Astrocyte (in vitro differentiated cells and primary cell): ENCODE measurements at regions not wholly inside any gene's neighbourhood (a gene's known extent, or its start where the extent isn't known, plus 50 kb on each side); places are given as distances from the start of the nearest gene placed in this dataset.

ENCODE experiments used
- EZH2 ChIP-seq: IDR thresholded peaks from 2 replicates; pipeline ENCODE4 v1.6.1; 2012; ENCODE audit warnings: mild to moderate bottlenecking, low read length, inconsistent platforms; ENCODE audit not compliant: insufficient read depth
- TF ChIP-seq, protein P1 (sequence below): IDR thresholded peaks from 2 replicates; pipeline ENCODE4 v1.5.1; 2011; ENCODE audit warnings: low read depth, mild to moderate bottlenecking, inconsistent platforms, low read length, moderate library complexity; ENCODE audit not compliant: insufficient read depth

GRCh38 chr4:117777721-117778120, 256.6 kb upstream of the NDST3 start:
- TF ChIP-seq, protein P1, sequence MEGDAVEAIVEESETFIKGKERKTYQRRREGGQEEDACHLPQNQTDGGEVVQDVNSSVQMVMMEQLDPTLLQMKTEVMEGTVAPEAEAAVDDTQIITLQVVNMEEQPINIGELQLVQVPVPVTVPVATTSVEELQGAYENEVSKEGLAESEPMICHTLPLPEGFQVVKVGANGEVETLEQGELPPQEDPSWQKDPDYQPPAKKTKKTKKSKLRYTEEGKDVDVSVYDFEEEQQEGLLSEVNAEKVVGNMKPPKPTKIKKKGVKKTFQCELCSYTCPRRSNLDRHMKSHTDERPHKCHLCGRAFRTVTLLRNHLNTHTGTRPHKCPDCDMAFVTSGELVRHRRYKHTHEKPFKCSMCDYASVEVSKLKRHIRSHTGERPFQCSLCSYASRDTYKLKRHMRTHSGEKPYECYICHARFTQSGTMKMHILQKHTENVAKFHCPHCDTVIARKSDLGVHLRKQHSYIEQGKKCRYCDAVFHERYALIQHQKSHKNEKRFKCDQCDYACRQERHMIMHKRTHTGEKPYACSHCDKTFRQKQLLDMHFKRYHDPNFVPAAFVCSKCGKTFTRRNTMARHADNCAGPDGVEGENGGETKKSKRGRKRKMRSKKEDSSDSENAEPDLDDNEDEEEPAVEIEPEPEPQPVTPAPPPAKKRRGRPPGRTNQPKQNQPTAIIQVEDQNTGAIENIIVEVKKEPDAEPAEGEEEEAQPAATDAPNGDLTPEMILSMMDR = no peak
- TF ChIP-seq EZH2 = no peak
